ENCODE measurements at regions not wholly inside any gene's neighbourhood (a gene's known extent, or its start where the extent isn't known, plus 50 kb on each side); places are given as distances from the start of the nearest gene placed in this dataset.

GRCh38 chr2:116200086-116200485 lies 1614.4 kb upstream of the DDX18 start:
- no peak overlapping the region for H2BK15ac ChIP-seq (ENCODE audit: low read length)
- no peaks in the 10 kb centered on the region for H3K79me2 ChIP-seq (ENCODE audit: control insufficient read depth in 1 of 2, insufficient read depth in 2 of 2, low read length in 2 of 2)
- no peak overlapping the region for H3K4me2 ChIP-seq (ENCODE audit: insufficient read depth in 1 of 2, low read depth in 2 of 2, low read length in 2 of 2)
- H2AK5ac ChIP-seq (ENCODE audit: low read depth, low read length) = no peak overlapping the region
- H3K36me3 ChIP-seq (ENCODE audit: control insufficient read depth in 2 of 4, insufficient read depth in 4 of 4, low read length in 3 of 4) = no peaks in the 10 kb centered on the region
- H3K14ac ChIP-seq (ENCODE audit: insufficient read length) = no peak overlapping the region
- no peaks in the 10 kb centered on the region for H3K27me3 ChIP-seq (replicated peaks in 1 of 4; ENCODE audit: control insufficient read depth in 3 of 4, extremely low read depth in 1 of 4, insufficient read depth in 3 of 4, low read length in 3 of 4)
- no peak overlapping the region for H2BK5ac ChIP-seq (ENCODE audit: low read depth, low read length)
- H3K4me3 ChIP-seq (ENCODE audit: extremely low read depth in 1 of 4, insufficient read depth in 2 of 4, low read depth in 3 of 4, low read length in 4 of 4) = no peak overlapping the region
- H2BK120ac ChIP-seq (replicated peaks; ENCODE audit: low read depth, low read length) = no peak overlapping the region
- no peak overlapping the region for H3K4ac ChIP-seq (replicated peaks; ENCODE audit: insufficient read length, low read depth, low read length)
- H4K8ac ChIP-seq (ENCODE audit: extremely low read depth, insufficient read depth, low read length) = no peak overlapping the region
- H3K23me2 ChIP-seq (ENCODE audit: low read depth, low read length) = no peaks in the 10 kb centered on the region
- no peaks in the 10 kb centered on the region for H4K20me1 ChIP-seq (replicated peaks in 1 of 2; ENCODE audit: control insufficient read depth in 1 of 2, insufficient read depth in 2 of 2, low read length in 2 of 2)
- no peak overlapping the region for H3K56ac ChIP-seq (replicated peaks; ENCODE audit: insufficient read length, low read depth, low read length)
- H3K79me1 ChIP-seq (ENCODE audit: low read depth, low read length) = no peaks in the 10 kb centered on the region
- no peak overlapping the region for H4K5ac ChIP-seq (ENCODE audit: insufficient read length, low read depth, low read length)
- CTCF ChIA-PET (ENCODE audit: partially characterized antibody) = interaction anchor here (0.6 kb wide), 1 partner anchor 175 kb away, joined by 3 read pairs; no protein-coding TSS in a partner anchor
- no peak overlapping the region for H4K91ac ChIP-seq (replicated peaks; ENCODE audit: insufficient read length, low read length)
- H3K9ac ChIP-seq (replicated peaks in 1 of 4; ENCODE audit: extremely low read depth in 1 of 4, low read depth in 3 of 4, low read length in 3 of 4) = no peak overlapping the region
- H3K23ac ChIP-seq (ENCODE audit: insufficient read length) = no peak overlapping the region
- no peaks in the 10 kb centered on the region for H3K9me3 ChIP-seq (ENCODE audit: insufficient read depth in 2 of 2, low read depth in 1 of 2, low read length in 1 of 2)
- DNase-seq (ENCODE audit: low read depth in 1 of 2, low spot score in 2 of 2) (no peak), FAIRE-seq (no peak)
- no peak overlapping the region for H3K18ac ChIP-seq (ENCODE audit: extremely low read depth, low read length)
- no peak overlapping the region for H3K27ac ChIP-seq (ENCODE audit: low read depth, low read length)
- no peaks in the 10 kb centered on the region for H3K4me1 ChIP-seq (replicated peaks in 1 of 4; ENCODE audit: control insufficient read depth in 3 of 4, insufficient read depth in 4 of 4, low read length in 3 of 4)
- 80% methylated on average over 2 of the region's 2 CpGs; no CpG with 5 or more reads in 1 of the 2 experiments for WGBS, 2 experiments (ENCODE audit: extremely low coverage in 1 of 2, insufficient coverage in 1 of 2, insufficient read length in 1 of 2, insufficient replicate concordance in 2 of 2, low coverage in 1 of 2, low lambda C conversion rate in 2 of 2, missing lambda C conversion rate in 1 of 2)
- no peak overlapping the region for H2BK20ac ChIP-seq (ENCODE audit: low read length)
- H2AFZ ChIP-seq (ENCODE audit: low read length) = no peak overlapping the region
- POLR2A ChIA-PET (ENCODE audit: partially characterized antibody) = no interaction called here
- no peak overlapping the region for H2BK12ac ChIP-seq (ENCODE audit: low read depth, low read length)
- no peak for TF ChIP-seq NRF1 (IDR thresholded peaks at IDR 0.05; ENCODE audit: low read depth, low read length)
- no peak for TF ChIP-seq FOSL1 (IDR thresholded peaks at IDR 0.05; ENCODE audit: insufficient read depth, low read depth, low read length)
- TF ChIP-seq CTCF (IDR thresholded peaks at IDR 0.05; ENCODE audit: control extremely low read depth in 1 of 3, insufficient read depth in 1 of 3, low read depth in 1 of 3, low read length in 3 of 3) = no peak
- no peak for TF ChIP-seq CBX5 (IDR thresholded peaks at IDR 0.05; ENCODE audit: low read depth, low read length)
- no peak for TF ChIP-seq CHD1 (IDR thresholded peaks at IDR 0.05; ENCODE audit: low read depth, low read length)
- TF ChIP-seq POU5F1 (IDR thresholded peaks at IDR 0.05; ENCODE audit: low read depth, low read length) = no peak
- no peak for TF ChIP-seq SIN3A (conservative IDR thresholded peaks at IDR 0.05 in 1 of 2, IDR thresholded peaks at IDR 0.05 in 1 of 2; ENCODE audit: low read depth in 1 of 2, low read length in 2 of 2)
- no peak for TF ChIP-seq E2F6 (IDR thresholded peaks at IDR 0.05)
- no peak for TF ChIP-seq TAF1 (IDR thresholded peaks at IDR 0.05; ENCODE audit: low read depth, low read length)
- no peak for TF ChIP-seq KDM5A (IDR thresholded peaks at IDR 0.05; ENCODE audit: low read length)
- TF ChIP-seq SP2 (IDR thresholded peaks at IDR 0.05; ENCODE audit: low read length) = no peak
- no peak for TF ChIP-seq TEAD4 (IDR thresholded peaks at IDR 0.05; ENCODE audit: low read depth, low read length)
- TF ChIP-seq POLR2A (IDR thresholded peaks at IDR 0.05; ENCODE audit: control extremely low read depth in 1 of 2, low read depth in 2 of 2, low read length in 2 of 2) = no peak

Measured in H1 (cell line).